Hippocampal formation (tissue), 2 donors: ENCODE measurements at regions not wholly inside any gene's neighbourhood (a gene's known extent, or its start where the extent isn't known, plus 50 kb on each side); places are given as distances from the start of the nearest gene placed in this dataset.

ENCODE experiments used
- DNase-seq, 2 donors: peaks; one replicate each; lab custom pipeline; 2025; lab: John Stamatoyannopoulos, UW

- no peak for DNase-seq
Measured at GRCh38 chr3:159127021-159127392, 325.2 kb downstream of the MFSD1 start.

- DNase-seq, result no peak
Measured at GRCh38 chr3:159128628-159129027, 326.8 kb downstream of the MFSD1 start.

GRCh38 chr3:159130108-159130507, 328.3 kb downstream of the MFSD1 start:
- DNase-seq, result no peak

GRCh38 chr3:159131376-159131775, 329.5 kb downstream of the MFSD1 start:
- DNase-seq, result no peak

- no peak for DNase-seq
Measured at GRCh38 chr3:159137949-159138348, 336.1 kb downstream of the MFSD1 start.

GRCh38 chr3:159139326-159139725, 337.5 kb downstream of the MFSD1 start:
- no peak for DNase-seq

GRCh38 chr3:159144472-159144871, 342.6 kb downstream of the MFSD1 start:
- DNase-seq, result no peak

- no peak for DNase-seq
Measured at GRCh38 chr3:159144891-159145290, 343.0 kb downstream of the MFSD1 start.

GRCh38 chr3:159146392-159146791, 344.5 kb downstream of the MFSD1 start:
- no peak for DNase-seq

GRCh38 chr3:159146856-159147435, 345.1 kb downstream of the MFSD1 start:
- no peak for DNase-seq

- DNase-seq, result no peak
Measured at GRCh38 chr3:159147813-159148212, 346.0 kb downstream of the MFSD1 start.

GRCh38 chr3:159148466-159148865, 346.6 kb downstream of the MFSD1 start:
- DNase-seq, result no peak

GRCh38 chr3:159149131-159149530, 347.3 kb downstream of the MFSD1 start:
- no peak for DNase-seq

- DNase-seq, result no peak
Measured at GRCh38 chr3:159149633-159150032, 347.8 kb downstream of the MFSD1 start.

GRCh38 chr3:159150180-159150579, 348.3 kb downstream of the MFSD1 start:
- DNase-seq, result no peak

GRCh38 chr3:159151130-159151529, 349.3 kb downstream of the MFSD1 start:
- DNase-seq, result no peak

GRCh38 chr3:159157275-159157674, 355.4 kb downstream of the MFSD1 start:
- no peak for DNase-seq

- DNase-seq, result no peak
Measured at GRCh38 chr3:159158213-159158612, 356.4 kb downstream of the MFSD1 start.

GRCh38 chr3:159158801-159159200, 356.9 kb downstream of the MFSD1 start:
- no peak for DNase-seq

- no peak for DNase-seq
Measured at GRCh38 chr3:159159546-159159945, 357.7 kb downstream of the MFSD1 start.

GRCh38 chr3:159163656-159164055, 361.8 kb downstream of the MFSD1 start:
- DNase-seq, result no peak

- no peak for DNase-seq
Measured at GRCh38 chr3:159165961-159166360, 364.1 kb downstream of the MFSD1 start.

GRCh38 chr3:159166899-159167586, 365.2 kb downstream of the MFSD1 start:
- DNase-seq, result no peak

GRCh38 chr3:159168788-159169187, 366.9 kb downstream of the MFSD1 start:
- no peak for DNase-seq
